ENCODE measurements at regions not wholly inside any gene's neighbourhood (a gene's known extent, or its start where the extent isn't known, plus 50 kb on each side); places are given as distances from the start of the nearest gene placed in this dataset.
"Not testable (repeated sequence)": the region's sequence is repeated elsewhere in the genome, so short reads cannot be mapped to it uniquely, and the experiment has no call there.

DNA sequence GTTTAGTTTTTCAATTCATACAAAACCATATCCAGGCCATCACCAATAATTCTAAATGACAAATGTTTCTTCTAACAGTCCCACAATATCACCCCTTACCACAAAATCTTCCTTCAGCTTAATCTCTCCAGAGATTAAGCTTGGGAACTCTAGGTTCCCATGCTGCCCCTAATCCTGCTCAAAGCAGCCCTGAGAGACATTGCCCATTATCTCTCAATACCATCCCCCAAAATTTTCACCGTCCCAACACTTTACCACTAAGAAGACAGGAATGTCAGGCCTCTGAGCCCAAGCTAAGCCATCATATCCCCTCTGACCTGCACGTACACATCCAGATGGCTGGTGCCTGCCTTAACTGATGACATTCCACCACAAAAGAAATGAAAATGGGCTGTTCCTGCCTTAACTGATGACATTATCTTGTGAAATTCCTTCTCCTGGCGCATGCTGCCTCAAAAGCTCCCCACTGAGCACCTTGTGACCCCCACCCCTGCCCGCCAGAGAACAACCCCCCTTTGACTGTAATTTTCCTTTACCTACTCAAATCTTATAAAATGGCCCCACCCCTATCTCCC is 1530.9 kb upstream of the SPRY2 start:
- not testable (repeated sequence) for DNase-seq (ENCODE audit: low read depth in 2 of 2)

DNA sequence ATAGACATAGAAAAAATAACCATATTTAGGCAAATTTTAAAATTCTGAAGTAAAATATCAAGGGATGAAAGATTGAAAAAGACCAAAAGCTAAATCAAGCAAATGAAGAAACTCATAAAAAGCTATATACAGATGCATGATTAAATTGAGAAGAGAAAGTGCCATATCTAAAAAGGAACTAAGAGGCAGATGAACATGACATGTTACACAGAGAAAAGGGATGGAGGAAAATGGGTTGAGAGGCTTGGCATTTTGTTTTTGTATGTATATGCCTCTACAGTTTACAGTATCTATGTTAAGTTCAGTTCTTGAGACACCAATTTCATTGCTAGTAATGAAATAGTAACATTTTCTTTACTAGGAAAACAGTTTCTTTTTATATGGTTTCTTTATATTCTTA is 1507.4 kb upstream of the SPRY2 start:
- no peak for DNase-seq (ENCODE audit: low read depth in 2 of 2)

DNA sequence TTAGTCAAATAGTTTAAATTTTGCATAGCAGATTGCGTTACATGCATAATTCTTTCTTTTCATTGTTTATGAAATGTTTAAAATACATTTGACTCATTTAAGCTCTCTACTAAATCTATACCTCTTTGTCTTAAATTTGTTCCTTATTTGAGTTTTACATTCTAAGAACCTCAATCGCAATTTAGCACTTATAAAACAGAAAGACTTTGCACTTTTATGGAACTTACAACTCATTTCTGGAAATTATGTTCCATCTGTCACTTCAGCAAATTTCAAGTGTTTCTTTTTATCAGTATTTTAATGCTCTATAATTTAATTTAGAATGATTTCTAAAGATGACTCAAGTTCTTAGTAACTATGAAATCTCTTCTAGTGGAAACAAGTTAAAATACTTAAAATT is 1505.8 kb upstream of the SPRY2 start:
- no peak for DNase-seq (ENCODE audit: low read depth in 2 of 2)

DNA sequence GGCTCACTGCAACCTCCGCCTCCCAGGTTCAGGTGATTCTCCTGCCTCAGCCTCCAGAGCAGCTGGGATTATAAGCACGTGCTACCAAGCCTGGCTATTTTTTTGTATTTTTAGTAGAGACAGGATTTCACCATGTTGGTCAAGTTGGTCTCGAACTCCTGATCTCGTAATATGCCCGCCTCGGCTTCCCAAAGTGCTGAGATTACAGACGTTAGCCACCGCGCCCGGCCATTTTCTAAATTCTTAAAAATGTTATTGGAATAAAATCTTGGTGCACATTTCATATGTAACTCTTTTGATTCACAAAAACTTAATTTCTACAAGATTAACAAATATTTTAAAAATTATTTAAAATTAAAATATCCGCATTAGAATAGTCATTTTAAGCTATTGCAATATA is 1480.3 kb upstream of the SPRY2 start:
- no peak for DNase-seq (ENCODE audit: low read depth in 2 of 2)

DNA sequence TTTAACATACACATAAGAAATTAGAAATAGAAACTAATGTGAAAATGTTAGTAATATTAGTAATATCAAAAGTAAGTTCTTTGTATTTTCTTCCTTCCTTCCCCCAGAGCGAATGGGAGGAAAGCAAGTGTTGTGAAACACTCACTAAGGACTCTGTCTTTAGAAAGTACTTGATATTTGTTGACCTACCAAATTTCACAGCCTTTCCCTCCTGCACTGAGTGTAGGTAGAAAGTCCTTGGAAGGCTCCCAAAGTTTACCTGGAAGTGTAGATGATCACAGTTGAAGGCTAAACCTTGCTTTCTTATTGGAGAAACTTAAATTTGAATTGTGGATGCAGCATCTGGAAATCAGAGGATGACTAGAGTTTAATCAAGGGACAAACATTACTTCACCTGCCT is 1459.5 kb upstream of the SPRY2 start:
- DNase-seq (ENCODE audit: low read depth in 2 of 2), result no peak

DNA sequence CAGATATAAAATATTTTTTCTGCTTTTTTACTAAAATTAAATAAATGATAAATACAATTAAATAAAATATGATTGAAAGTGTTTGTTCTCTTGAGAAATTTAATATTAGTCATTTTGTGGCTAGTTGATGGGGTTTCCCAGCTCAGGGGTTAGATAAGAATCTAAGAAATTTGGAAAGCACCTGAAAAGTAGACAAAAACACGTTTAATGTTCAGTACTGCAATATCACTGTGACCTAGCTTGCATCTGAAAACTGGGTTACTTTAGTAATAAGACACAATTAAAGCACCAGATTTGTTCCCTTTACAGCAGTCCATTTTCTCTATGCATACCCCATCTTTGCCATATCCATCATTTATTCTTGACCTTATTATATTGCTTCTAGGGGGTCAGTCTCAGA is 1454.8 kb upstream of the SPRY2 start:
- DNase-seq (ENCODE audit: low read depth in 2 of 2), result no peak

DNA sequence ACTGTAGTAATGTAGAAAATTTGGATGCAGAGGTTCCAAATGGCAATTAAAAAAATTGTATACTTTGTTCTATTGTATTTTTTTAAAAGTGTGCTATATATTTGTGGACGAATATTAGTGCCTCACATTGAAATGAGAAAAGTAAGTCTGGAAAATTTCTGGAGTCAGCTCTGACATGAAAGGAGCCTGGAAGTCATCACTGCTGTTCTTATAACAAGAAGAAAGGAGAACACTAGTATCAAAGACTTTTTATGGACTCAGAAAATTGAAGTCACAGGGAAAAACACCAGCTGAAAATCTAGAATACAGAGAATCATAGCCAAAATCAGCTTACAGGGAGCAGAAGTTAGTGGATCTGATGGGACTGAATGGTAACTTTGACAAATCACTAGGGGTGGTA is 1450.7 kb upstream of the SPRY2 start:
- no peak for DNase-seq (ENCODE audit: low read depth in 2 of 2)

DNA sequence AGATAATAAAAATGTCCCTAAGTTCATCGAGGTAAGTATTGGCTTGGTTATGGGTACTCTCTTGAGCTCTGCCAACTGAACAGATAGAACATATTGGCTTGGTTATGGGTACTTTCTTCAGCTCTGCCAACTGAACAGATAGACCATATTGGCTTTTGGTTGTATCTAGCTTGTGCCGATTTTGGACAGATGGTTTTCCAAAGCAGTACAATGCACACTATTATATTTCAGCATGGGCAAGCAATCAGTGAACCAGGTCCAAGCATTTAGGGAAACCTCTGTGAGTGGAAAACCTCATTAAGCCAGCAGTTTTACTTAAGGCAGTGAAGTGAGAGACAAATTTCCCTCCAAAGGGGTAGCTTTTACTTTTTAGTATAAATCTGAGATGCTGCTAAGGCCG is 1440.5 kb upstream of the SPRY2 start:
- no peak for DNase-seq (ENCODE audit: low read depth in 2 of 2)

DNA sequence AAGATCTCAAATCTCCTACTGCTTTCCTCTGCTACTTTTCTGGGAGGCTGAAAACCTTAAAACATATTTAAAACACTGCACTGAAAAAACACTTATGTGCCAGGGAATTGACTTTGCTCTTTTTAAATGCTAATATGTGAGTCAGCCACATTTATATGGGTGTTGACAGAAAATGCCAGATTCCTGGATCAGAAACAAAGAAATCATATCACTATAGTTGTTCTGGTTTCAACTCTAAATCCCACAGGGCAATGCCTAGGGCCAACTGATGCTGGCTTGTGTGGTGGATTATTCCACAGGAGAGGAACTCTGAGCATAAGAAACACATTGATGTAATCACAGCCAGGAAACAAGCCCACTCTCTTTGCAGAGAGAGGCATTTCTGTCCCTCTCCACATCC is 1439.0 kb upstream of the SPRY2 start:
- DNase-seq (ENCODE audit: low read depth in 2 of 2), result no peak

DNA sequence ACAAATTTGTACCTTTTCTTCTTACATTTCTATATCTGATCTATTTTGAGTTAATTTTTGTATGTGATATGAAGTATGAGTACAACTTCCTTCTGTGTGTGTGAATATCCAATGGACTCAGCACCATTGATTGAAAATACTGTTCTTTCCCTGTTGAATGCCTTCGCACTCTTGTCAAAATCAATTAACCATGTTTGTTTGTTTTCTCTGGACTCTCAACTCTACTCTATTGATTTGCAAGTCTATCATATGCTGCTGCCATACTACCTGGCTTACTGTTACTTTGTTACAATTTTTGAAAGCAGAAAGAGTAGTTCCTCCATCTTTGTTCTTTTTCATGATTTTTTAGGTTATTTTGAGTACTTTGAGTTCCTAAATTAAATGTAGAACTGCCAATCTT is 1437.4 kb upstream of the SPRY2 start:
- DNase-seq (ENCODE audit: low read depth in 2 of 2), result no peak

DNA sequence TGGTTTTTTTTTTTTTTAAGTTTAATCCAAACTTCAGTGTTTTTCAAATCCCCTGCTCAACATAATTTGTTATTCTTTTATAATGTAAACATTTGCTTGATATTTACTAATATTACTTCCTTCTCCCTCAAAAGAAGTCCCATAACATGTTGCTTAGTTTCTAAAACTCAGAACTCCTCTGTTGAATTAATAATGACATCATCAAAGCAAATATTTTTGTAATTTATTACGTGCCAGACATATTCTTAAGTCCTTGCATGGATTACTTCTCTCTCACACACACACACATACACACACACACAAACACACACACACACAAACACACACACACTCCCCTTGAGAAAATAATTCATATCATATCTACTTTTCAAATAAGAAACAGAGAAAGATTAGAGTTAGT is 1432.3 kb upstream of the SPRY2 start:
- DNase-seq (ENCODE audit: low read depth in 2 of 2), result no peak

DNA sequence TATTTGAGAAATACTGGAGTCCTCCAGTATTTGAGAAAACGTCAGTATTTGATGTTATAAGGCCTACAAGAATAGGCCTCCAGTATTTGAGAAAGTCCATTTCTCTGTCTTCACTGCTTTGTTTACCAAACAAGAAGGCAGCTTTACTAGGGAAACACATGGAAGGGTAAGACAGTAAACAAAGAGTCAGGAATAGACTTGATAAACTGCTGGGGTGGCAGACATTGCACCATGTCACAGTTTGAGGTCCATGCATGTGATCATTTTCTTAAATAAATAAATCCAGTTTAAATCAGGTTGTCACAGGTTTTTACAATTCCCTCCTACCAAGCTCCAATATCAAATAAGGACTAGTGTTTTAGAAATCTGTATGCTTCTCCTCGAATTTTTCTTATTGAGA is 1431.0 kb upstream of the SPRY2 start:
- no peak for DNase-seq (ENCODE audit: low read depth in 2 of 2)

DNA sequence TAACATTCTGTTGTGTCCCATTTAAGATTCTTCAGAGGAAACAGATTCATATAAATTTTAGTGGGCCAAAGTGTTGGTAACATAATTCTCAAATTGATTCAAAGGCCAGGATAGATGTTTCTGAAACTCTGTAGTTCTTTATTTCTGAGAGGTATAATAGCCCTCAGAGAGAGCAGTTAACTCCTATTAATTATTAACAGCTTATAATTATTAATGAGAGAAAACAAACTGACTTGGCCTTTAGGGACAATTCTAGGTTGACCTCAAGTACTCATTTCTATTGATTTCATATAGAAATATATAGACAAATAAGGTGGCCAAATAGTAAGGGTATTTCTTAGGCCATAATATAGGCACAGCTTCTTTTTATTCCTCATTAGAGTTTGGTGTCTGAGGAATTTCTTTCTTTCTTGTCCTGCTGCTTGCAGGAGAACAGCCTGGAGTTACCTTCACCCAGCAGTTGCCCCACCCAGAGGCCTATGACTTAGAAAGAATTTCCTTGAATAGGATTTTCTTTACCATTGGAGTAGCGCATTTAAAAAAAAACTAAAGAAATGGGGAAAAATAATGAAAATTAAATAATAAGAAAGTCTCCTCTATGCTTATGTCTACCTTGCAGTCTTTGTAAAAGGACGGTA is 1430.1 kb upstream of the SPRY2 start:
- DNase-seq (ENCODE audit: low read depth in 2 of 2), result no peak

DNA sequence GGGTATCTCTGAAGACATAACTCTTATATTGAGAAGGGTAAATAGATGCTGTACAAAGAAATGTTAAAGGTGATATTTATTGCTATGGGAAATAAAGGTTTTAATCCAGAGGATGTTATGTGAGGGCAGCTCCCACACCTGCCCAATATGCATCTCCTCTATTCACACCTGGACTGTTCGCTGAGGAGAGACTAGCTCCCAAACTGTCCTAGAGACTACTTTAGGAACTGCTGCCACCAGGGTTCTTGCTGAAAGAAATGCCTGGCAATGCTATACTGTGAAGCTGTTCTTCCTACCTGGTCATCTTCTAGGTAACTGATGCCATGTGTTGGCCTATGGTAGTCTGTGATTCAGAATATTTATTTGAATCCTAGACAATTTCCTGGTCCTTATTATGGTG is 1421.5 kb upstream of the SPRY2 start:
- no peak for DNase-seq (ENCODE audit: low read depth in 2 of 2)

DNA sequence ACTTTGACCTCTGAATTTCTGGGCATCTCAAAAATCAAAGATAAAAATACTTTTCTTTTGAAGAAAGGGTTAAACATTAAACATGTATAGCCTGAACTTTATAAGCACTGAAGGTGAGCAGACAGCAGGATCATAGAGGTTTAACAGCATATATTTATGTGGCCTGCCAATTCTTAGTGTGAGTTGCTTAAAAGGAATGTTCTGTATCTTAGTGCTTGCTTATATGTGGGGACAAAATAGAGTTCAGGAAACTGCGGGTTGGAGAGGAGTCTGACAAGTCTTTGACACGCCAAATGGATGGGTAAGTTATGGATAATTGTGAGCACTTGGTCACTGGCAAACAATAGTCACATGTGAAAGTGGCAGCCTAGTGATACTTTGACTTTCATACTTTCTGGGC is 1419.4 kb upstream of the SPRY2 start:
- DNase-seq (ENCODE audit: low read depth in 2 of 2), result no peak

DNA sequence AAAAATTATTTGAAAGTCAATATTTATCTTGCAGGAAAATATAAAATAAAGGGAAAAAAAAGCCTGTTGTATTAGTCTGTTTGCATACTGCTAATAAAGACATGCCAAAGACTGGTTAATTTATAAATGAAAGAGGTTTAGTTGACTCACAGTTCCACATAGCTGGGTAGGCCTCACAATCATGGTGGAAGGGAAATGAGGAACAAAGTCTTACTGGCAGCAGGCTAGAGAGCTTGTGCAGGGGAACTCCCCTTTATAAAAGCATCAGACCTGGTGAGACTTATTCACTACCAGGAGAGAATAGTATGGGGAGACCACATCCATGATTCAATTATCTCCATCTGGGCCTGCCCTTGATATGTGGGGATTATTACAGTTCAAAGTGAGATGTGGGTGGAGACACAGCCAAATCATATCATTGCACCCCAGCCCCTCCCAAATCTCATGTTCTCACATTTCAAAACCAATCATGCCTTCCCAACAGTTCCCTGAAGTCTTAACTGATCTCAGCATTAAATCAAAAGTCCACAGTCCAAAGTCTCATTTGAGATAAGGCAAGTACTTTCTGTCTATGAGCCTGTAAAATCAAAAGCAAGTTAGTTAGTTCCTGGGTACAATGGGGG is 1416.5 kb upstream of the SPRY2 start:
- no peak for DNase-seq (ENCODE audit: low read depth in 2 of 2)

DNA sequence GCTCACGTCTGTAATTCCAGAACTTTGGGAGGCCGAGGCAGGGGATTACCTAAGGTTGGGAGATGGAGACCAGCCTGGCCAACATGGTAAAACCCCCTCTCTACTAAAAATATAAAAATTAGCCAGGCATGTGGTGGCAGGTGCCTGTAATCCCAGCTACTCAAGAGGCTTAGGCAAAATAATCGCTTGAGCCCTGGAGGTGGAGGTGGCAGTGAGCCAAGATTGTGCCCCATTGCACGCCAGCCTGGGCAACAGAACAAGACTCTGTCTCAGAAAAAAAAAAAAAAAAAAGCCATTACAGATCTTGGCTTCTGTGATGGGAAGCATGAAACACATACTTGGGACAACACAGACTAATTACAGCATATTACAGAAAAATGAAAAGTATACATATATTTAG is 1404.5 kb upstream of the SPRY2 start:
- DNase-seq (ENCODE audit: low read depth in 2 of 2), result no peak

DNA sequence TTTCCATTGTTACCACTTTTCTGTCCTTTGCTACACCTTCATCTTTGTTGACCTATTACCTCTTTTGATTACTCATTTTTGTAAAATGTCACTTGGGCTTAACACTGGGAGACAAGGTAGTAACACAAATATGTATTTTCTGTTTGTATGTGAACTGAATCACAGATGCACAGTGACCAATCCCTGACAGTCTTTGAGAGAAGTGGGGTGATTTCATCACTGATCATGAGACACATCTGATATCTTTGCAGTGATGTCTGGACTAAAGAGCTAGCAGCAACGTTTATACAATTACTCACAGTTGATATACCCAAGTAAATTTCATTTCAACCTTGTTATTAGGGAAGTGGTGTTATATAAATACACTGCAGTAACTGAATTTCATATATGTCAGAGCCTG is 1397.4 kb upstream of the SPRY2 start:
- DNase-seq (ENCODE audit: low read depth in 2 of 2), result no peak

DNA sequence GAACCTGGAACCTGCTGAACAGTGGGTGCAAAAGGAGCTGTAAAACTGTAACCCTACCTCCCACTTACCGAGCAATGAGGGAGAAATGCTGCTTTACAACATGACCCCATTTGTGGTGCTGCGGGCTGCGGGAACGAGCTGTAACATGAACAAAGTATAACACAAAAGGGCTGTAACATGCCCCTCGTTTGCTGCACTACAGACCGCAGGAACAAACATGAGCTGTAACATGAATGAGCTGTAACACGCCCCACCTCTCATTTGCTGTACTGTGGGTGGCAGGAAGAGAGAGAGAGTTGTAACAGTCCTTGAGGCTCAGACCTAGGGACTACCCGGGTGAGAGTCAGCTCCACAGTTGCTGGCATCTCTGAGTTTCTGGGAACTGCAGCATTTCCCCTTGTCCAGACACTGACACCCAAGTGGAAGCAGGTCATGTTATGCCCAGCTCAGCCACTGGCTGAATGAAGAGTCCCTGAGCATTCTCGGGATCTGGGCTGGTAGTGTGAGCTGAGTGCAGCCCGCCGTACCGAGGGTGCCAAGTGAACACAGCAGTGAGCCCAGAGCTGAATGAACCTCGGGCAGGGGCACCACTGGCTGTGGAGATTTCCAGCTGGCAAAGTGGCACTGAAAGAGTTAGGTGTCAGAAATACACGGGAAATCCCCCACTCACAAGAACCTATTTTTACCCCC is 1385.3 kb upstream of the SPRY2 start:
- DNase-seq (ENCODE audit: low read depth in 2 of 2), result no peak

DNA sequence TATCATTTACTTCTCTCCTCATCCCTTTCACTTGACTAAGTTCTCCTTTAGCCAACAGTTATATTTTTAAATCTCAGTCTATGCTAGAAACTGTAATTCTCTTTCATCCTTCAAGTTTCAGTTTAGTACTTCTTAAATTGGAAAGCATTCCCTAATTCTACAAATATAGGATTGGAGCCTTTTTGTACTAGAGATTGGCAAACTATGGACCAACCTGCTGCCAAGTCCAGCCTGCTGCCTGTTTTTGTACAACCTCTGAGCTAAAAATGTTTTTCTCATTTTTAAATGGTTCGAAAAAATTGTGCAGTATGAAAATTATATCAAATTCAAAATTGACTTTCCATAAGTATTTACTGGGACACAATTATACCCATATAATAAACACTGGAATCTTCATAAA is 1381.5 kb upstream of the SPRY2 start:
- no peak for DNase-seq (ENCODE audit: low read depth in 2 of 2)

DNA sequence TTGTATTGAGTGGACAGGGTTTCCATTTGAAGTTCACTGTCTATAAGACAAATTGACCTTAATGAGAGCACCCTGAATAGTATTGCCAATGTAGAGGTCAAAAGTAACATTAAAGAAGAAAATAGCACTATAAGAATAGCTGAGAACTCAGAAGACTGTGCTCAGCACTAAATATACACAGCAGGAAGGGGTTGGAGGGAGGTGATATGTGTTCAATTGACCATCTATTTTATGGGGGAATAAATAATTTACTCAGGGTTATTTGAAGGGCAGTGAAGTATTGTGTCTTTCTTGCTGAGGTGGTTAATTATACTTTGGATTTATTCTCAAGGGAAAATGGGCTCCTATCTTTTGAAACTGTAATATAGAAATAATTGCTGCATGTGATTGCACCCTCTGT is 1380.5 kb upstream of the SPRY2 start:
- no peak for DNase-seq (ENCODE audit: low read depth in 2 of 2)

DNA sequence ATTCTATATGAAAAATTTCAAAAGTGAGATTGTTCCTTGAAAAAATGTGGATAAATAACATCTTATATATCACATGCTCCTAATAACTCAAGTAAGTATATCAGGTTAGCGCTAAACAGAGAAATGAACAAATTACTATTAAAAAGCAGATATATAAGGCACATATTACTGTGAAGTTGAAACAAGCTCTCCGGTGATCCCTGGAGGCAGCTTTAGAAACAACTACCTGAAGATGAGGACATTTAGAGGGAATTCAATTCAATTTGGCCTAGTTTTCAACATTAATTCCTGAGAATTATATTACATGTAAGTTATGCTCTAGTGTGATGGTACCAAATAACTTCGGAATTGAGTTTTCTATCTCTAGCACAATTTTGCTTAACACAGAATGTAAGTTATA is 1373.6 kb upstream of the SPRY2 start:
- DNase-seq (ENCODE audit: low read depth in 2 of 2), result no peak

DNA sequence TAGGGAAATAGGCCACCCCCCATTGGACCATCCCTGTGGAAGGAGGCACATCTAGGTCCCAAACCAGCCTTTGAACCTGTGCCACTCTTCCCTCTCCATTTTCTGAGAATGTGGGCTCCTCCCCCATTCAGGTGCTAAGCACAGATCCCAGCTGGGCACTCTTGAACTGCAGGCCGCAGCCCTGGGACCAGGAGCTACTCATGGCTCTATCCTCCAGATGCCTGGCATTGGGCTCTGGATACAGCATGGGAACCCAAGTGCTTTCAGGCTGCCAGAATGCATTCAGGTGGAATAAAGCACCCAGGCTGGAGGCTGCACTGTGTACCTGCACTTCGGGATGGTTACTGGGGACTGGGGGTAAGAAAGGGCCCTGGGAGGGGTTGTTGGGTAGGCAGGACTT is 1372.3 kb upstream of the SPRY2 start:
- DNase-seq (ENCODE audit: low read depth in 2 of 2), result no peak
